ENCODE measurements at regions not wholly inside any gene's neighbourhood (a gene's known extent, or its start where the extent isn't known, plus 50 kb on each side); places are given as distances from the start of the nearest gene placed in this dataset.

- TF ChIP-seq CTCF (IDR thresholded peaks at IDR 0.05) (no peak), POLR2A (IDR thresholded peaks at IDR 0.05) (no peak)
These were observed 54.4 kb upstream of the SMIM30 start for GRCh38 chr7:113172726-113173125.

Measured in thyroid gland (tissue), 4 donors.